CD1c-positive myeloid dendritic cell (primary cell): ENCODE measurements at regions not wholly inside any gene's neighbourhood (a gene's known extent, or its start where the extent isn't known, plus 50 kb on each side); places are given as distances from the start of the nearest gene placed in this dataset.

Source experiments
- DNase-seq: peaks from one replicate; pipeline ENCODE4 v3.0.0-alpha.2; 2016; ENCODE audit errors: extremely low spot score

DNA sequence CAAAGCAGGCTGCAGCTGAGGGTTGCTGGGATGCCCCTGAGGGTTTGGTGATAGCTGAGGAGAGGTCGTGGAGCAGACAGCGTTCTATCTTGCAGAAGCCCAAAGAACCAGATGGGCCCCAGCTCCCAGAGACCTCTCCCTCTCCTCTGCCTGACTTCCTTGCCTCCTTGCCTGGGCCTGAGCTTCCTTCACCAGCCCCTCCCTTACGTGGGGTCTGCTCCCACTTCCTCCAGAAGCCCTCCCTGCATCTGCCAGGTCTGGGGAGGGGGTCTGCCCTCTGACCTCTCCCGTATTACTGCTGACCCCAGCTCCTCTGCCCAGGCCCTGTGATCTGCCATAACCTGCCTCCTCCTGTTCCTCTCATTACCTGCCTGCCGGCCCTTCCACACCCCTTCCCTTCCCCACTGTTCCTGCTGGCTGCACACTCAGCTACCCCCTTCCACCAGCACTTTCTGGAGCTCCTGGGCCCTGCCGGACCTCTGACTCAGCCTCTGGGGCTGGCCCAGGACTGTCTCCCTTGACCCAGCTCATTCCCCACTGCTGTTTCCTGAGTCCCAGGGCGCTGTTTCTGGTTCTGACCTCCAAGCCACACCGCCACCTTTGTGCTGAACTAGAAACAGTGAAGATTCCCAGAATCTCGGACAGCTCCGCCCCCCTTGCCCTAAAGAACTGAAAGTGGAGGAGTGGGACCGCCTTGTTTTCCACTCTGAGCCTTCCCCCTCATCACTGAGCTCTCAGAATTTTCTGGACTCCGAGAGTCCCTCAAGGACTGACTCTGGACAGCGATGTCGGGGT, 237.7 kb upstream of the C1orf174 start:
- no peak for DNase-seq

DNA sequence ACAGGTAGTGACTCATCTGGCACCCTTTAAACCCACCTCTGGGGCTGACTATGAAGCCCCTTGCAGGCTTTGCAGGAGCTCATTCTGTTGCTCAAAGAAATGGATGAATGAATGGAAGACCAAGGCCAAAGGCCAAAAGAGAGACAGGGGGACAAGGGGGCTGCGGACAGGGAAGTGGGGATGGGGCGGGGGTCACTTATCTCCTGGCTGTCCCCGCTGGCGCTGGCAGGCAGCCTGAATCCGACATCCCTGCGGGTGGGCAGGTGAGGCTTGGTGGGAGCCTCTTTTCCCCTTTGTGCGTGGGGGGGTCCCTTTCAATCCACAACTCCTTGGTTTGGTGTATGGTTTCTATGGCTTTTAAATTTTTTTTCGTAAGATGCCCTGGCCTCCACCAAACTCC, 239.6 kb upstream of the C1orf174 start:
- no peak for DNase-seq

DNA sequence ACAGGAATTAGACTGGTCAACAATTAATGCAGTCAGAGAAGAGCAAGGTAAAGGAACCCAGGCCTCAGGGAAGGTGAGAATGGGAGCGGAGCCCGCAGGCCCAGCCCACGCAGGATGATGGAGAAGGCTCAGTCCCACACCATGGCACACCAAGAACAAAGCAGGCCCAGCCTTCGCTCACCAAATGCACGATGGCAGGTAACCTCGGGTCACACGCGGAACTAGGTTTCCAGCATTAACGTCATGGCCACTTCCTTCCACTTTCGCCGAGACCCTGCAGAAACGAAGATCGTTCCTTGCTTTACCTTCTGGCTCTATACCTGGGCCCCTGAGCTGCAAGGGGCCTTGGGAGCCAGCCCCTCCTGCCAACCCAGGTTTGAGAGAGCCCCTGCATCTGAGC, 240.2 kb upstream of the C1orf174 start:
- no peak for DNase-seq

DNA sequence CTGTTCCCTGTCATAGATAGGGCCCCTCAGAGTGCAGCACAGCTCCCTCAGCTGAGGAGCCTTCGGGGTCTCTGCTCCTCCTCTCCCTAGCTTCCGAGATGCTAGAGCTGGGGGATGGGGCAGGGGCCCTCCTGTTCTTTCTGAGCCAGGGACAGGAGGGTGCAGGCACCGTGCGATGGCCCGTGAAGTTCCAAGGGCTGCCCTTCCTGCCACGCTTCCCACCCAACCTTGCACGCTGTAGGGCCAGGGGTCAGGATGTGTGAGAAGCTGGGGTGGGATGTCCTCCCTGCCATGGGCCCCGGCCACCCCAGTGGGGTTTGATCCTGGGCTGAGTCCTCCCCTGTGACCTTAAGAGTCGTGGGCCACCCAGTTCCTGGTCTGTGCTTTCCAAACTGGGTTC, 240.7 kb upstream of the C1orf174 start:
- DNase-seq: no peak

DNA sequence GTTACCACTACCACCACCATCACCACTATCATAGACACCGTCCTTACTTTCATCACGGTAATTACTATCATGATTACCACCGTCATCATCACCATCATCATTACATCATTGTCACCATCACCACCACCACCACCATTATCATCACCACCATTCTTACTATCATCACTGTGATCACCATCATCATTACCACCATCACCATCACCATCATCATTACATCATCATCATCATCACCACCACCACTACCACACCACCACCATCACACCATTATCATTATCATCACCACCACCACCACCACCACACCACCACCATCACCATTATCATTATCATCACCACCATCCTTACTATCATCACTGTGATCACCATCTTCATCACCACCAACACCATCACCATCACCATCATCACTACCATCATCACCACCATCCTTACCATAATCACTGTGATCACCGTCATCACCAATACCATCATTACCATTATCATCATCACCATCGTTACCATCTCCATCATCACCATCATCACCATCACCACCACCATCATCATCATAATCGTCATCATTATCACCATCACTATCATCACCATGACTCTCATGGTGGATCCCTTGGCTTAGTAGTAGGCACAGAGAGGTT, 244.4 kb upstream of the C1orf174 start:
- no peak for DNase-seq

DNA sequence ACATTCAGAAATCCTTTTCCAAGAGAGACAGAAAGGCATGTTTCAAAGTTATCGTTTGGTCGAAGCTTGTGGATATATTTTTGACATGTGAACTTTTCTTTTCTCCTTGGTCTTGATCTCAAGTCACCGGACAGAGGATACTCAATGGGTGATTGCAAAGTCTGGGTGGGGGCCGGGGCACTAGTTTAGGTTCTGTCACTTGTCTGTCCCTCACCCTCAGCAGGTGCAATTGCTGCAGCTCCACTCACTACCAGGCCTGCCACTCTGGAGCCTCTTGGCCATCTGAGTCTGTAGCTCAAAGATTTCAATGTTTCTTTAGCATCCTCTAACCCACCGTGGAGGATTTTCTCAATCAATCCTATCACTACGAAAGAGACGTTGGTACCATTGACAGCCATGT, 246.0 kb upstream of the C1orf174 start:
- no peak for DNase-seq

DNA sequence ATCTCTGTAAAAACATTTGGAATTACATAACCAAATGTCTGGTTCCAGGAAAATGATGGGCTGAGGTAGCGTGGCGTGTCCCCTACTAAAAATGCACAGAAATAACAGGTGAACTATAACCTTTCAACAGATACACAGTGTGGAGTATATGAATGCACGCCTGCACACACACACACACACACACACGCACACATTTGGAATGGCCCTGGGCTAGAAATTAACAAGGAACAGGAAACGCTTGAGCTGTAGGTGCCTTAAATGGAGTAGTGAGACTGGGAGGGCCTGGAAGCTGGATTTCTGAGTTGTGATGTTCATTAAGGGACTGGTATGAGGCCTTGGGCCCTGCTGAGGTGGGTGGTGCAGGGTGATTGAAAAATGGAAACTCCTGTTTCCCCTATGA, 246.5 kb upstream of the C1orf174 start:
- DNase-seq: no peak

DNA sequence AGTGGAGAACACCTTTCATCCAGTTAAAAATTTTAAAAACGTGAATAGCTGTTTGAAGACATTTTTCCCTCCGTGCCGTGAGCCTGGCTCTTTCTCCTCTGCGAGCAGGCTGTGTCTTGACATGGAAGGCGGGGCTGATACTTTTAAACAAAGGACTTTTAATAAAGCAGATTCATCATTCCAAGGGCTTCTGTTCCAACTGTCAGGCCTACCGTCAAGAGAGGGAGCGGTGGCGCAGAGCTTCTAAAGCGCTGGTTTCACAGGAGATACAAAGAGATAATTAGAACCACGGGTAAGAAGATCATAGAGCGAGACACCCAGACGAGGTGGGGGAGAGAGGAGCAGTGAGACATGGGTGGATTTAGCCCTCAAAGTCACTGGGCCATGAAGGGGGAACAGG, 247.4 kb upstream of the C1orf174 start:
- DNase-seq: no peak

DNA sequence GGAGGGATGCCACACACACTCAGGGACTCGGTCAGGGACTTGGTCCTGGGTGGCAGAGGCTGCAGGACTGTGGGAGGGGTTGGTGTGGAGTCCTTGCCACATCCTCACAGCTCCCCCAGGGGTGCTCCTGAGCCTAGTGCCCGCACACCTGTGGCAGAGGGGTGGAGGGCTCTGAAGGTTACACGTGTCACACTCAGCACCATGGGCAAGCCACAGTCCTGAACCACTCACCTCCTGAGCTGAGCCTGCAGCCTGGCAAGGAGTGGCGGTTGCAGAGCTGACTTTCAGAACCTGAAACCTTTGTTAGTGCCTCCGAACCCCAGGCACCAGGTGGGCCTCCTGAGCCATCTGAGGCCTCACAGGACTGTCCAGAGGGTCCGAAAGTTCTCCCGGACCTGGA, 249.2 kb upstream of the C1orf174 start:
- DNase-seq: no peak

DNA sequence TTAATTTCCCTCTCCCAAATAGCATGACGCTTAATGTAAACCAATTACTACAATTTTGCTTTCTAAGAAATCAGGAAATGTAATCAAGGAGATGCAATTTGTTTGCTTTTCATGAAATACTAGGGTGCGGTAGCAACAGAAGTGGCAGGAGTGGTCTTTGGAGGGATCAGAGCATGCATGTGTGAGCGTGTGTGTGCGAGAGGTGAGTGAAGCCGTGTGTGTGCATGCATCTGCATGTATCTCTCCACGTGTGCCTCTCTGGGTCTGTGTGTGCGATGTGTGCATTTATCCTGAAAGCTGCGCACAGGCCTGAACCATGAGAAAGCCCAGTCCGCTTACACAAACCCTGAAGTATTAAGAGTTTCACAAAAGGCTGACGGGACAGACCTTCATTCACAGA, 249.8 kb upstream of the C1orf174 start:
- DNase-seq: no peak

DNA sequence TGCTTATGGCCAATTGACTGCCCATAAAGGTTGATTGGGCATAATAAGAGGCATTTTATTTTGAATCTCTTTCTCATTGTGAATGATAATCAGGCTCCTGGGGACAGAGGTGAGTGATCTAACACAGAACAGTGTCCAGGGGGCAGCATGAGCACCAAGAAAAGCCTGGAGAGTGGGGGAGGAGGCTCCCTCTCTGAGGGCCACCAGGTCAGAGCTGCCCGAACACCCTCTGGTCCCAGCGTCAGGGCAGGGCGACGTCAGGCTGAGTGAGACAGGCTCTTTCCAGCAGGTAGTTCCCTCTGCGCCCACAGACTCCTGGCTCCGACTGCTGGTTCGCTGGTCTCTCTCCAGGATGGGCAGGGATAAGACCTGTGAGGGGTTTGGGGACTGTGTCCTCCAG, 250.2 kb upstream of the C1orf174 start:
- DNase-seq: no peak

DNA sequence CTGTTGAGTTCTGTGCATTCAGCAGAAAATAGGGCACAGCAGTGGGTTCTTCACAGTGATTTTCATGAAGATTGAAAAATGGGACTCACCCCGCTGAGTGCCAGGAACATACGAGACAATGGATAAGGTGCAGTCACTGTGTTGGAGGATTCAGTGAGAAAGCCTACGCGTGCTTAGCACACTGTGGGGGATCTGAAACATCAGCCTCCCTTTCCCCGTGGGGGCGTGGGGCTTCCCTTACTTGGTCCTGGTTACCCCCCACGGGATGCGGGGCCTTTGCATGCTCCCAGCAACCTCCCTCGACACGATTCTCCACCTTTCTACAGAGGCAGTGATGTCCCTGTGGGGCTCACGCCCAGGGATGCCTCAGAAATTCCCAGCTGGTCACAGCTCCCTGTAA, 252.2 kb upstream of the C1orf174 start:
- no peak for DNase-seq

DNA sequence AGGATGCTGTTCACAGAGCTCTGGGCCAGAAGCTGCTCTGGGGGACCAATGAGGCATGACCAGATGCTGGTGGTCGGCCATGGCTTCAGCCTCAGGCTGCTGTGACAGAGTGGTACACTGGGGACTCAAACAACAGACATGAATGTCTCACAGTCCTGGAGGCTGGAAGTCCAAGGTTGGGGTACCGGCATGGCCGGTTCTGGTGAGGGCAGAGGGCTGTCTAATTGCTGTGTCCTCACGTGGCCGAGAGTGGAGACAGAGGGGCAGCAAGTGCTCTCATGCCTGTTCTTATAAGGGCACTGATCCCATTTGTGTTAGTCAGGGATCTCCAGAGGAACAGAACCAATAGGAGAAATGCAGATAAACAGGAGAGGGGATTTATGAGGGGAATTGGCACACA, 253.5 kb upstream of the C1orf174 start:
- DNase-seq: no peak

DNA sequence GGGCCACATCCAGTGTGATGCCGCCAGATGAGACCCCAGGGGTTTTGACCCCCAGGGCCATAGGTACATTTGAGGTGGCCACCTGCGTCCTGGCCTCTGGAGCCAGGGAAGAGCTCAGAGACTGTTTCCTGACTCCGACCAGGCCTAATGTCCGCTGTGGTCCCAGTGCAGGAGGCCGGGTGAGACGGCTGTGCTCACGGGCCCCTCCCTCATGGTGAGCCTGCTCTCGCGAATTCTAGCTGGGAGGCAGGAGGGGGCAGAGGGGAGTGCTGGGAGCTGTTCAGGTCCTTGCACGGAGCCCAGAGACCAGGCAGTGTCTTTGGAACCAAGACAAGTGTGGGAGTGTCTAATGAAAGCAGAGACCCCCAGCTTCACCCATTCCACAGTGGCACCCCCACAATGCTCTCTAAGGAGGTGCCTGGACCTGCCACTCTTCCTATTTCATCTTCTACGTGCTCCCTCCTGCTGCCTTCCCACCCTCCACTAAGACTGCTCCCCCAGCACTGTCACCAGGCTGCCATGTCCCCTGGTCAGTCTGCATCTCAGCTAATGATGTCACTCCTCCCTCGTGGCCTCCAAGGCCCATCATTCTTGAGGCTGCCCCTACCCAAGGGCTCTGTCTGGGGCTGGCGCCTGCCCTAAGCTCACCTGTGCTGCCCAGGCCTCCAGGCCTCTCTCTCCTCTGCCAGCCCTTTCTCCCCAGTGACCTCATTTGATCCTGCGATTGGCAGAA, 256.3 kb upstream of the C1orf174 start:
- DNase-seq: no peak

DNA sequence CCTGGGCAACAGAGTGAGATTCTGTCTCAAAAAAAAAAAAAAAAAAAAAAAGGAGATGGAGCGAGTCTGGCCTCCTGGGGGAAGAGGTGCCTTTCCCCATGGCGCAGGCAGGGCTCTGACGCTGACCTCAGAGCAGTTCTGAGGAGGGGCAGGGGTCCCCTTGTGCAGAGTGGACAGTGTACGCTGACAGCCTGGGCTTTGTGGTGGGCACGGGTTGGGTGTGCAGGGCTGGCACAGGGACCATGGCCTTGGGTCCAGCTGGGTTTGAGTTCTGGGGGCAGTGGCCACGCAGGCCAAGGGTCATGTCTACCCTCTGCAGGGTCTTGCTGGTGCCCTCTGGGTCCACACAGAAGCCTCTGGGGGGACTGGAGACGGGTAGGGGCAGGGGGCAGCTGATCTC, 260.1 kb upstream of the C1orf174 start:
- DNase-seq: no peak

DNA sequence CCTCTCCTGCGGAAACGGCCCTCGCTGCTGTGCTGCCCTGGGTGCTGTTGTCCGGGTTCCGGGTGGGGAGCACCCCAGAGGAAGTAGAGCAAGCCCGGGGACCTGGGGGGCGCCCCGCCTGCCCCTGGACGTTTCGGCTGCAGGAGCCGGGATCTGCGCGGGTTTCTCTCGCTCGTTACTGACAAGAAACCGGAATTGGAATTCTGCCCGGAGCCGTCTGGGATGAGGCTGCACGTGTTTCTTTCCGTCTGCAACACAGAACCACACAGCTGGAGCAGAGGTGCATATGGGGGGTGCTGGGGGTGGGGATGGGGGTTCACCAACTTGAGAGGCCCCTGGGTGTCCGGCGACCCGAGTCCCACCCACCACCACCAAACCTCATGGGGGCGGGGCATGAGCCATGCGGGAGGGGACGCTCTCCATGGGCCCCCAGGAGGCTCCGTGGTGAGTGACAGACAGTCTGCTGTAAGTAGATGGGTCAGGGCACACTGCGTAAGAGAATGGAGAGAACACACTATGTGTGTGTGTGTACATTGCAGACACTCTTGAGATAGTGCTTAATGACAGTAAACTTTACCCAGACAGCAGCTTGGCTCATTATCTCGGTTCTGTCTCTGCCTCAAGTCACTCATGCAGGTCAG, 261.4 kb upstream of the C1orf174 start:
- no peak for DNase-seq

DNA sequence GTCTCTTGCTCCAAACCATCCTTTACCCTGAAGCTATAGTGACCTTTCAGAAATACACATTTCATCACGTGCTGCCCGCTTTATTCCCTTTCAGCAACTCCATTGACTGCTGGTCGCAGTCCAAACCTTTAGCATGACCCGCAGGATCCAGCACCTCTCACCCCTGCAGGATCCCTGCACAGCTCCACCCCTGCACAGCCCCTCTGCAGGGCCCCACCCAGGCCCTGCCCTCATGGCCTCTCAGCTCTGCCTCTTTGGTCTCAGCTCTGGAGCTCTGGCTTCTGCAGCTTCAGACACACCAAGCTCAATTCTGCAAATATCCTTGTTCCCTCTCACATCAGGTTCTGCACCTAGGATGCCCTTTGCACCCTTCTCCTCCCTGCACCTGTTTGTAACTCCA, 264.9 kb upstream of the C1orf174 start:
- DNase-seq: no peak

DNA sequence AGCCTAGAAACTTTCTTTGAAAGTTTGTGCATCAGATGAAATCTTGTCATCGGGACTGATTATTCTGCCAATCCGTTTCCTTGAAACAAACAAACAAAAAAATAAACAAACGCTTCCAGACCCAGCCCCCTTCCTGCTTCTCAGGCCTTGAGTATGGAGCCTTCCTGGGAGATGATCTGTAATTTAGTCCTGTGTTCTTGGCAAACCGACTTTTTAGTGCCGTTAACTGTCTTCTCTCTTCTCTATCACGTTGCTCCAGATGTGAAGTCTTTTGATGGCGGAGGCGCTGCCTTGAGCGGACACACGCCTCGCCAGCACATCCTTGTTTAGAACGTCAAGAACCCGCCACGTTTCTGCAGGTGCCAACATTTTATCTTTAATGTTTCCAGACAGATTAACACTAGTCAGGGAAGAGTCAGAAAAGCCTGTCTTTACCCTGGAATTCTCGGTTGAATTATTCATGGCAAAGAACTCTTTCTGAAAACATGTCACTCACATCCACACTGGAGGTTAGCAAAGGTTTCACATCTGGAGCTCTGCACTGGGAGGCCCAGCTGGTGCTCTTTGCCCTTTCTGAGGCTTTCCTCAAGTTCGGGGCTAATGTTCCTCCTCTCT, 265.7 kb upstream of the C1orf174 start:
- DNase-seq: no peak

DNA sequence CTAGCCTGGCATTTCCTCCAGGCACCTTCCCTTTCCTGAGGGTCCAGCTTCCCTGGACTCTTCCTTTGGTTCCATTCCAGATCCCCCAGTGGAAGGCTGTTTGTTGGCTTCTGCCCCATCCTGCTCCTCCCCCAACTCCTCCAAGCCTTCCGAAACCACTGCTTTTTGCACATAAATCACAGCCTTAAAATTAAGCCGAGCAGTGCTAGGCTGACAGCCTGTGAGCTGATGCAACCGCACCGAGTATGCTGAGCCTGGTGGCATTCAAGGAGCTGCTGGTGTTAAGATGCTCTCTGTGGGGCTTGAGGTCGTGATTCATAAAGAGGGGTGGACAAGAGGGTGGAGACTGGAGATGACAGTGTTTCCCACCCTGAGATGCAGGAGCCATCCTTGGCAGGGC, 266.6 kb upstream of the C1orf174 start:
- DNase-seq: no peak

DNA sequence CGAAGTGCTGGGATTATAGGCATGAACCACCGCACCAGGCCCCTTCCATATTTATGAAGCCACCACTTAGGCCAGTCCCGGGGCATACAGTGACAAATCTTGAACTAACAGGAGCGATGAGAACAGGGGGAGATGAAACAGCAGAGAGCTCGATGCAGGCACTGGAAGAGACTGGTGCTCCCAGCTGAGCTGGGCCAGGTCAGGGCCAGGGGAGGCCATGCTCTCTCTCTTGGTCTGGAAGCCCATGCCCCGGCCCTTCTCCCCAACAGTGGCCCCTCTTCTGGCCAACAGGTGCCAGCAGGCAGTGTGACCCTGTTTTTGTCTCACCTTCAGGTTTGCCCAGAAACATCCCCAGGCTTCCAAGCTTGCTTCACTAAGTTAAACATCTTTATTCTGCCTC, 269.9 kb upstream of the C1orf174 start:
- DNase-seq: no peak

DNA sequence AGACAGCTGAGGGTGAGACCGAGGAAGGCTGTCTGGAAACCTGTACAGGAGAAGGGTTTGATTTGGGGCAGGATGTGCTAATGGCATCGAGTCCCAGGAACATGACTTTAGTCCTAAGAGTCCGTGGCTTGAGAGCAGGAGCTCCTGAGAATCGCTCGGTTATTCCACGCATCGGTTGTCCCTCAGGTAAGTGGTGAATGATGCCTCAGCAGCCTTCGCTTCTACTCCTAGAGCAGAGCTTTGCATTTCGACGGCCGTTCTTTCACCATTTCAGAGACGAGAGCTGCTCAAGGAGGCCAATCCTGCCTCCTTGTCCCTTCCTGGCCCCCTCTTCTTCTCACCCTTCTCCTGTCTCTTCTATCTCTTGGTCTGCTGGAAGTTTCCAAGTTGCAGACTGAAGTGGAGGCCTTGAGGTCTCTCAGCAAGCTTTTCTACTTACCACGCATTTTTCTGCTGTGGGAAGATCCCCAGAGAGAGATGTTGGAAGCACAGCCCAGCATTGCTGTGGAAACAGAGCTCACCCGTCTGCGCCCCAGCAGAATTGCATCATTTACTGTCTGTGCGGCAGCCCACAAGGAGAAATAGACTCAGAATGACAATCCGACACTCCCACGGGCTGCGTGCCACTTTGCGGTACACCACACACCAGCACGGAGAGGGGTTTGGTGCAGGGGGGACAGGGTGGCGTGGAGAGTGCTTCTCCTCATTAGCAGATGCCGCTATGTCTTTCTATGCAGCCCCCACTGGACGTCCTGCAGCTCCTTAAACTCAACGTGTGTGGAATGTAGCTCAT, 270.7 kb upstream of the C1orf174 start:
- DNase-seq: no peak
